WI38 (cell line): ENCODE measurements at regions not wholly inside any gene's neighbourhood (a gene's known extent, or its start where the extent isn't known, plus 50 kb on each side); places are given as distances from the start of the nearest gene placed in this dataset.

Experiments
- H3K4me3 ChIP-seq: 2 replicates; pipeline ENCODE4 v1.5.1; 2011; ENCODE audit warnings: low read depth, mild to moderate bottlenecking, control low read depth, low read length
- TF ChIP-seq, protein P1 (sequence below): IDR thresholded peaks from 2 replicates; pipeline ENCODE4 v1.5.1; 2012; ENCODE audit warnings: low read depth, mild to moderate bottlenecking, control low read depth, low read length

DNA sequence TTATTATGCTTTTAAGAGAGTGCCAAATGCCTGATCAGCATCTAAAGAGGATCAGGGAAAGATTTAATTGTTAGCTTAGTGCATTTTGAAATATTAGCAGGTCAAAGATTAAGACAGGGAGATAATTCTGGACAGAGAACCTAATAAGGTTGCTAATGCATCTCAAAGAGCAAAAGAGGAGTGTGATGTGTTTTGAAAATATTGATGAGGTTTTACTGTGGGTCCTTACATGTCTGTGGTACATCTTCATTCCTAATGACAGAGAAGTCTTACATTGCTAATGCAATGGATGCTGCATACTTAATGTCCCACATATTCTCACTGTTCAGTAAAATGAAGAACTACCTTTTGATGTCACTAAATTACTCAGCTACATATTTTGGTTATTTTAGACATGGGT, 154.1 kb downstream of the TAF11L14 start:
- TF ChIP-seq, protein P1, sequence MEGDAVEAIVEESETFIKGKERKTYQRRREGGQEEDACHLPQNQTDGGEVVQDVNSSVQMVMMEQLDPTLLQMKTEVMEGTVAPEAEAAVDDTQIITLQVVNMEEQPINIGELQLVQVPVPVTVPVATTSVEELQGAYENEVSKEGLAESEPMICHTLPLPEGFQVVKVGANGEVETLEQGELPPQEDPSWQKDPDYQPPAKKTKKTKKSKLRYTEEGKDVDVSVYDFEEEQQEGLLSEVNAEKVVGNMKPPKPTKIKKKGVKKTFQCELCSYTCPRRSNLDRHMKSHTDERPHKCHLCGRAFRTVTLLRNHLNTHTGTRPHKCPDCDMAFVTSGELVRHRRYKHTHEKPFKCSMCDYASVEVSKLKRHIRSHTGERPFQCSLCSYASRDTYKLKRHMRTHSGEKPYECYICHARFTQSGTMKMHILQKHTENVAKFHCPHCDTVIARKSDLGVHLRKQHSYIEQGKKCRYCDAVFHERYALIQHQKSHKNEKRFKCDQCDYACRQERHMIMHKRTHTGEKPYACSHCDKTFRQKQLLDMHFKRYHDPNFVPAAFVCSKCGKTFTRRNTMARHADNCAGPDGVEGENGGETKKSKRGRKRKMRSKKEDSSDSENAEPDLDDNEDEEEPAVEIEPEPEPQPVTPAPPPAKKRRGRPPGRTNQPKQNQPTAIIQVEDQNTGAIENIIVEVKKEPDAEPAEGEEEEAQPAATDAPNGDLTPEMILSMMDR, result no peak
- no peak overlapping the region for H3K4me3 ChIP-seq

DNA sequence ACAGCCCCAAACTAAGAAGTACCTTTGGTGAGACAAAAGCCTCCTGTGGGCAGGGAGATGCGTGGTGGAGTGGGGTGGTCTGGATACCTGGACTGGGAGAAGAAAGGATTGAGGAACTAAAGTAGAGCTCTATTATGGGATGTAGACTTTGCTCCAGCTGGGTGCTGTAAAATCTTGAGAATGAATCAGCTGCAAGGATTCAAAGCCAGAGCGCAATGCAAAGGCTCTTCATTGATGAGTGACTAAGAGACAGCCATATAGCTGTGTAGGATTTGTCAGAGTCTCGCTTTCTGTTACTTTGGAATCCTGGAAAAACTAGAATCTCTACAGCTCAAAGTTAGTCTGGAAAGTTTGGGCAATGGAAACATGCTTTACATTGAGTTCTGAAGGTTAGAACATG, 159.9 kb downstream of the TAF11L14 start:
- TF ChIP-seq, protein P1, result no peak
- H3K4me3 ChIP-seq, result no peak overlapping the region

DNA sequence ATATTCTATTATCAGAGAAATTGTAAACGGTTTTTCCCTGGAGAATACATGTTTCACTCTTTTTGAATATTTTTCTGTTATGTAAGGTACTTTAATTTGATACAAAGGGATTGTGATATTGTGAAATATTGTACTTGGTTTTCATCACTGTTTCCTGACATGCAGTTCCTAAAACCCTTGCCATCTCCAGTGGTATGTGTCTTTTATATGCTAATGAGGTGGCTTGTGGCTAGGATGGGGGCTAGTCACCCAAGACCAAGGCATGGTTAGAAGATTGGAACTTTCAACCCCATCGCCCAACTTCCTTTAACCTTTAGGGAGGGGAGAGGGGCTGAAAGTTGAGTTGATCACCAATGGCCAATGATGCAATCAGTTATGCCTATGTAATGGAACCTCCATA, 160.6 kb downstream of the TAF11L14 start:
- H3K4me3 ChIP-seq, result no peak overlapping the region
- TF ChIP-seq, protein P1, result no peak

DNA sequence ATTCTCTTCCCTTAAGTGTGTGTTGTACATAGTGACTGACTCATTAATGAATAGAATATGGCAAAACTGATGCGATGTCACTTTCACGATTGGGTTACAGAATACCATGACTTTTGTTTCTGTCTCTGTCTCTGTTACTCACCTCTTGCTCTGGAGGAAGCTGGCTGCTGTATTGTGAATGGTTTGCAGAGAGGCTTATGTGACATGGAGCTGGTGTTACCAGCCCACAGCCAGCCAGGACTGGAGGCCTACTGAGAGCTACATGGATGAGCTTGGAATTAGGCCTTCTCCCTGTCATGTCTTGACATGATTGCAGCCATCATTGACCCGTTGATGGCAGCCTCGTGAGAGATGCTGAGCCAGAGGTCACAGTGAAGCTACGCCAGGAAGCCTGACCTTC, 161.9 kb downstream of the TAF11L14 start:
- H3K4me3 ChIP-seq, result no peak overlapping the region
- TF ChIP-seq, protein P1, result no peak

DNA sequence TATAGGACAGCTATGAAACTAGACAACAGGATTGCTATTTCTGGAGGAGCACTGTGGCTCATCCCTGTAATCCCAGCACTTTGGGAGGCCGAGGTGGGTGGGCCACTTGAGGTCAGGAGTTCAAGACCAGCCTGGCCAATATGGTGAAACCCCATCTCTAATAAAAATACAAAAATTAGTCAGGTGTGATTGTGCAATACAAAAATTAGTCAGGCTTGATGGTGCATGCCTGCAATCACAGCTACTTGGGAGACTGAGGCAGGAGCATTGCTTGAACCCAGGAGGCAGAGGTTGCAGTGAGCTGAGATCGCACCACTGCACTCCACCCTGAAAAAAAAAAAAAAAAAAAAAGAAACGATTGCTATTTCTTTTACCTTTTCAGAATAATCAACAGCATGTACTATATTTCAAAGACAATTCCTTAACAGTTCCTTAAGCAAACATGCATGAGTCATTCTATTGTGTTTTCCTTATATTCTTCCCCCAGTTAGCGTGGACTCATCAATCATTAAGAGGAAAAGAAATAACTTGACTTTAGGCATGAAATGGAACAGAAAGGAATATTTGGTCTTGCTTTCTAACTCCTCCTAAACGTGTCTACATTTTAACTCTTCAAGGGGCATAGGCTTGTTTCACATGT, 162.6 kb downstream of the TAF11L14 start:
- TF ChIP-seq, protein P1, result no peak
- H3K4me3 ChIP-seq, result no peak overlapping the region

DNA sequence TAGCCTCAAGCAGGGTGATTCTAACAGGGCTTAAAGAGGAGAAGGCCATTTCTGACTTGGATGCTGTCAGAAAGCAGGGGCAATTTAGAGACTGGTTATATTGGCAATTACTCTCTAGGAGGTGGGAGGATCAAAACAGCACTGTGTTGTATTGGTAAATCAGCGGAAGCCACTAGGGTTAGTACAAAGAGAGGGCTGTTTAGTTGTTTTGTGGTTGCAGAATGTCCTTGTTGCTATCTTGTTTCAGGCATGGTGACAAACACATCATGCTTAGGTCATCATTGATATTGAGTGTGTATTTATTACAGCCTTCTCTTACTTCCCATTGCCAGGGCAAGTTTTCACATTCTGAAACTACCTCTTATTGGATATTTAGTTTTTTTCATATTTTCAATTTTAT, 165.3 kb downstream of the TAF11L14 start:
- no peak overlapping the region for H3K4me3 ChIP-seq
- TF ChIP-seq, protein P1, result no peak

DNA sequence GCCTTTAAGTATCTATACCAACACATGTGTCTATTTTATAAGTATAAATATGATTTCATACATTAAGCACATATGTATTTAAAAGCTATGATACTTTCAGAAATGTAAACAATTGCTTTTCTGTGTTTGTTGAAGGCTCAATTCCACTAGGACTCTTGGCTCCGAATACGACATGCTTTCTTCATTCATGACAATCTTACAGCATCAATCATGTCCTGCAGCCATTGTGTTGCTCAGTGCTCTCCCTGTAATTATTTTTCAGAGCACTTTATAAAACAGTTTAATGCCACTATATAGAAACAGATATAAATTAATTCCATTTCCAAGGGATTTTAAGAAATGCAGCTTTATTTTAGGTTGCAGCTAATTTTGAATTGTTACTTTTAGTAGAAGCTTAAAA, 167.3 kb downstream of the TAF11L14 start:
- H3K4me3 ChIP-seq, result no peak overlapping the region
- TF ChIP-seq, protein P1, result no peak
